H9 (cell line): ENCODE measurements at regions not wholly inside any gene's neighbourhood (a gene's known extent, or its start where the extent isn't known, plus 50 kb on each side); places are given as distances from the start of the nearest gene placed in this dataset.

Experiments used
- DNase-seq: peaks from one replicate; pipeline ENCODE4 v3.0.0-alpha.2; 2017
- H2AFZ ChIP-seq: one replicate; pipeline ENCODE4 v1.6.1; 2013; ENCODE audit warnings: mild to moderate bottlenecking, low read length, control low read depth, moderate library complexity
- H2AK5ac ChIP-seq: 2 replicates; pipeline ENCODE4 v1.6.1; 2013; ENCODE audit warnings: low read length, control low read depth, mixed read lengths; ENCODE audit not compliant: insufficient read length
- H2BK120ac ChIP-seq: one replicate; pipeline ENCODE4 v1.6.1; 2013; ENCODE audit warnings: low read depth, mild to moderate bottlenecking, low read length, control low read depth, inconsistent platforms; ENCODE audit not compliant: poor library complexity, severe bottlenecking
- H2BK12ac ChIP-seq: 2 replicates; pipeline ENCODE4 v1.6.1; 2013; ENCODE audit warnings: low read length, control low read depth, mixed read lengths, low read depth; ENCODE audit not compliant: insufficient read length
- H2BK15ac ChIP-seq: 2 replicates; pipeline ENCODE4 v1.6.1; 2013; ENCODE audit warnings: low read depth, low read length, control low read depth
- H2BK20ac ChIP-seq: one replicate; pipeline ENCODE4 v1.6.1; 2013; ENCODE audit warnings: low read depth, mild to moderate bottlenecking, low read length, control low read depth, inconsistent platforms; ENCODE audit not compliant: poor library complexity, severe bottlenecking
- H2BK5ac ChIP-seq: 2 replicates; pipeline ENCODE4 v1.6.1; 2013; ENCODE audit warnings: low read length, control low read depth, mixed read lengths; ENCODE audit not compliant: insufficient read length
- H3K14ac ChIP-seq: 2 replicates; pipeline ENCODE4 v1.6.1; 2013; ENCODE audit warnings: low read length, control low read depth; ENCODE audit not compliant: insufficient read depth
- H3K18ac ChIP-seq: 2 replicates; pipeline ENCODE4 v1.6.1; 2013; ENCODE audit warnings: low read depth, mild to moderate bottlenecking, mixed read lengths, low read length, control low read depth; ENCODE audit not compliant: insufficient read length
- H3K23ac ChIP-seq: 2 replicates; pipeline ENCODE4 v1.6.1; 2013; ENCODE audit warnings: low read length, control low read depth, mixed read lengths, low read depth; ENCODE audit not compliant: insufficient read length
- H3K23me2 ChIP-seq: 2 replicates; pipeline ENCODE4 v1.6.1; 2013; ENCODE audit warnings: low read depth, mild to moderate bottlenecking, mixed read lengths, low read length, control low read depth; ENCODE audit not compliant: insufficient read length, poor library complexity, severe bottlenecking
- H3K27ac ChIP-seq: 2 replicates; pipeline ENCODE4 v1.5.1; 2013; ENCODE audit warnings: low read length, control low read depth, mixed read lengths, low read depth; ENCODE audit not compliant: insufficient read length
- H3K27me3 ChIP-seq: 2 replicates; pipeline ENCODE4 v1.6.1; 2013; ENCODE audit warnings: low read length, control low read depth, inconsistent platforms; ENCODE audit not compliant: insufficient read depth
- H3K4ac ChIP-seq: 2 replicates; pipeline ENCODE4 v1.6.1; 2013; ENCODE audit warnings: low read depth, mild to moderate bottlenecking, control low read depth, inconsistent platforms, low read length, moderate library complexity
- H3K4me1 ChIP-seq: 2 replicates; pipeline ENCODE4 v1.6.1; 2013; ENCODE audit warnings: low read length, control low read depth, inconsistent platforms; ENCODE audit not compliant: insufficient read depth
- H3K4me2 ChIP-seq: 2 replicates; pipeline ENCODE4 v1.6.1; 2013; ENCODE audit warnings: low read length, control low read depth, mixed read lengths; ENCODE audit not compliant: insufficient read length, insufficient read depth
- H3K56ac ChIP-seq: 2 replicates; pipeline ENCODE4 v1.6.1; 2013; ENCODE audit warnings: low read depth, mild to moderate bottlenecking, mixed read lengths, low read length, control low read depth; ENCODE audit not compliant: insufficient read length
- H3K79me1 ChIP-seq: 2 replicates; pipeline ENCODE4 v1.6.1; 2013; ENCODE audit warnings: low read depth, mild to moderate bottlenecking, moderate library complexity, low read length, control low read depth, inconsistent platforms; ENCODE audit not compliant: insufficient read depth, poor library complexity, severe bottlenecking
- H3K79me2 ChIP-seq: 2 replicates; pipeline ENCODE4 v1.6.1; 2013; ENCODE audit warnings: low read length, control low read depth, inconsistent platforms; ENCODE audit not compliant: insufficient read depth
- H3K9ac ChIP-seq: 2 replicates; pipeline ENCODE4 v1.6.1; 2013; ENCODE audit warnings: low read length, control low read depth, mixed read lengths; ENCODE audit not compliant: insufficient read length; ENCODE audit errors: extremely low read depth
- H3K9me3 ChIP-seq: one replicate; pipeline ENCODE4 v1.6.1; 2013; ENCODE audit warnings: low read depth, low read length, inconsistent platforms; ENCODE audit not compliant: control insufficient read depth
- H3T11ph ChIP-seq: one replicate; pipeline ENCODE4 v1.6.1; 2013; ENCODE audit warnings: mild to moderate bottlenecking, low read length, control low read depth, inconsistent platforms
- H4K20me1 ChIP-seq: one replicate; pipeline ENCODE4 v1.6.1; 2013; ENCODE audit not compliant: control insufficient read depth, insufficient read length, insufficient read depth
- H4K5ac ChIP-seq: 2 replicates; pipeline ENCODE4 v1.6.1; 2013; ENCODE audit warnings: low read depth, mild to moderate bottlenecking, mixed read lengths, low read length, control low read depth; ENCODE audit not compliant: insufficient read length
- H4K8ac ChIP-seq: replicated peaks from 2 replicates; pipeline ENCODE4 v1.6.1; 2013; ENCODE audit warnings: low read length, control low read depth, mixed read lengths, low read depth; ENCODE audit not compliant: insufficient read length
- H4K91ac ChIP-seq: 2 replicates; pipeline ENCODE4 v1.6.1; 2013; ENCODE audit warnings: low read depth, mild to moderate bottlenecking, moderate library complexity, mixed read lengths, low read length, control low read depth; ENCODE audit not compliant: insufficient read length
- H3K27ac Mint-ChIP-seq, 3 experiments: 2 replicates in 2 of 3; 3 replicates in 1 of 3; pipeline ENCODE4 v1.8.0; 2020 to 2021; ENCODE audit warnings: mixed read lengths in 3 of 3, mild to moderate bottlenecking in 1 of 3, moderate library complexity in 1 of 3
- H3K27me3 Mint-ChIP-seq: 2 replicates; pipeline ENCODE4 v1.8.0; 2021; ENCODE audit warnings: low read depth, mild to moderate bottlenecking, moderate library complexity, mixed read lengths
- H3K36me3 Mint-ChIP-seq, 3 experiments: 2 replicates in 2 of 3; 3 replicates in 1 of 3; pipeline ENCODE4 v1.8.0; 2020 to 2021; ENCODE audit warnings: low read depth in 3 of 3, mixed read lengths in 3 of 3; ENCODE audit not compliant: insufficient read depth in 1 of 3
- H3K4me1 Mint-ChIP-seq, 2 experiments: 2 replicates each; pipeline ENCODE4 v1.8.0; 2020; ENCODE audit warnings: mixed read lengths in 2 of 2
- H3K4me3 Mint-ChIP-seq, 2 experiments: 2 replicates in 1 of 2; 3 replicates in 1 of 2; pipeline ENCODE4 v1.8.0; 2020 to 2021; ENCODE audit warnings: mild to moderate bottlenecking in 2 of 2, mixed read lengths in 2 of 2, moderate library complexity in 1 of 2
- H3K9me3 Mint-ChIP-seq, 2 experiments: 2 replicates in 1 of 2; 3 replicates in 1 of 2; pipeline ENCODE4 v1.8.0; 2020; ENCODE audit warnings: mild to moderate bottlenecking in 2 of 2, mixed read lengths in 2 of 2, moderate library complexity in 1 of 2
- WGBS: extraction: QIAGEN DNeasy Blood & Tissue Kit; methylation state at CpG from one replicate; pipeline ENCODE4 v1.1.7; 2013; ENCODE audit warnings: missing lambda C conversion rate, low lambda C conversion rate, mixed read lengths; ENCODE audit not compliant: insufficient read length; ENCODE audit errors: extremely low coverage; 5-methylcytosine and 5-hydroxymethylcytosine counted together
- TF ChIP-seq, protein P1 (sequence below): fragments of 200-600 bp; sonication (generic); conservative IDR thresholded peaks from 3 replicates; pipeline ENCODE4 v1.8.0; 2021; ENCODE audit warnings: antibody characterized with exemption, mild to moderate bottlenecking

DNA sequence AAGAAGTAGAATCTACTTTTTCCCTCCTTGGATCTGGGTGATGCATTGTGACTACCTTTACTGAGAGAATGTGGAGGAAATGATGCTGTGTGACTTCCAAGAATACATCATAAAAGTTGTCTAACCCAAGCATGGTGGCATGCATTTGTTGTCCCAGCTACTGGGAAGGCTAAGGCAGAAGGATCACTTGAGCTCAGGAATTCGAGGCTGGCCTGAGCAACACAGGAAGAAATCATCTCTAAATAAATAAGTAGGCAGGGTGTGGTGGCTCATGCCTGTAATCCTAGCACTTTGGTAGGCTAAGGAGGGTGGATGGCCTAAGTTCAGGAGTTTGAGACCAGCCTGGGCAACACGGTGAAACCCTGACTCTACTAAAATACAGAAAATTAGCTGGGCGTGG lies 143.2 kb upstream of the VLDLR start:
- TF ChIP-seq, protein P1, sequence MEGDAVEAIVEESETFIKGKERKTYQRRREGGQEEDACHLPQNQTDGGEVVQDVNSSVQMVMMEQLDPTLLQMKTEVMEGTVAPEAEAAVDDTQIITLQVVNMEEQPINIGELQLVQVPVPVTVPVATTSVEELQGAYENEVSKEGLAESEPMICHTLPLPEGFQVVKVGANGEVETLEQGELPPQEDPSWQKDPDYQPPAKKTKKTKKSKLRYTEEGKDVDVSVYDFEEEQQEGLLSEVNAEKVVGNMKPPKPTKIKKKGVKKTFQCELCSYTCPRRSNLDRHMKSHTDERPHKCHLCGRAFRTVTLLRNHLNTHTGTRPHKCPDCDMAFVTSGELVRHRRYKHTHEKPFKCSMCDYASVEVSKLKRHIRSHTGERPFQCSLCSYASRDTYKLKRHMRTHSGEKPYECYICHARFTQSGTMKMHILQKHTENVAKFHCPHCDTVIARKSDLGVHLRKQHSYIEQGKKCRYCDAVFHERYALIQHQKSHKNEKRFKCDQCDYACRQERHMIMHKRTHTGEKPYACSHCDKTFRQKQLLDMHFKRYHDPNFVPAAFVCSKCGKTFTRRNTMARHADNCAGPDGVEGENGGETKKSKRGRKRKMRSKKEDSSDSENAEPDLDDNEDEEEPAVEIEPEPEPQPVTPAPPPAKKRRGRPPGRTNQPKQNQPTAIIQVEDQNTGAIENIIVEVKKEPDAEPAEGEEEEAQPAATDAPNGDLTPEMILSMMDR = no peak
- Histone ChIP-seq H3K4ac (no peak overlapping the region), H2BK20ac (no peak overlapping the region), H3K4me2 (no peak overlapping the region), H4K20me1 (no peaks in the 10 kb centered on the region), H2BK120ac (no peak overlapping the region), H4K91ac (no peak overlapping the region), H3K4me1 (no peaks in the 10 kb centered on the region), H3K18ac (no peak overlapping the region), H3K23ac (no peak overlapping the region), H2BK15ac (no peak overlapping the region), H4K5ac (no peak overlapping the region), H3K27ac (no peak overlapping the region), H3K27me3 (no peaks in the 10 kb centered on the region), H3K9me3 (no peaks in the 10 kb centered on the region), H3K9ac (no peak overlapping the region), H2AK5ac (no peak overlapping the region), H3T11ph (no peak overlapping the region), H4K8ac (no peak overlapping the region), H3K56ac (no peak overlapping the region), H2BK12ac (no peak overlapping the region), H3K23me2 (no peaks in the 10 kb centered on the region), H2AFZ (no peak overlapping the region), H3K14ac (no peak overlapping the region), H3K79me2 (no peaks in the 10 kb centered on the region), H3K79me1 (no peaks in the 10 kb centered on the region), H2BK5ac (no peak overlapping the region)
- H3K4me3 Mint-ChIP-seq = no peak overlapping the region
- H3K36me3 Mint-ChIP-seq = no peaks in the 10 kb centered on the region; a peak in 1 of 7 replicates
- H3K9me3 Mint-ChIP-seq = no peaks in the 10 kb centered on the region
- peaks cover 0 to 3% of the 10 kb centered on the region in 2 experiments; a peak in 1 of 4 replicates for H3K4me1 Mint-ChIP-seq
- H3K27me3 Mint-ChIP-seq = no peaks in the 10 kb centered on the region
- no peak for DNase-seq
- H3K27ac Mint-ChIP-seq = peak overlapping the region in 1 of 3 experiments; percentile 76; a peak in 1 of 7 replicates
- no CpG with 5 or more reads among the region's 3 CpGs for WGBS
